ENCODE measurements at regions not wholly inside any gene's neighbourhood (a gene's known extent, or its start where the extent isn't known, plus 50 kb on each side); places are given as distances from the start of the nearest gene placed in this dataset.

DNA sequence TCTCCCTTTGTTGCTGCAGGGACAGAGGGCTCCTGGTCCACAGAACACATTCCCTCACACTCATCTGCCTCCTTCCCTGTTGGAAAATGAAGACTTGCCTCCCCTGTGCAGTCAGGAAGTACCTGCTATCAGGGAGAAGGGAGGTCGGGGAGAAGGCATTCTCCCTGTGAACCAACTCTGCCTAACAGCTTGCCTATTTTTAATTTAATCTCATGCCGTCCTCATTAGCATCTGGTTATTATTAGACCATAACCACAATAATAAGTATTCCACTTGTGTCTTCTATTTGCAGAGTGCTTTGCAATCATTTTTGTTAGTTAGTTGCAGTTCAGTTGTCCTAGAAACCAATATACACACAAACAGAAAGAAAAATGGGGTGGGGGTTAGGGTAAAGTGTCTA is 232.6 kb upstream of the SKOR2 start:
- TF ChIP-seq, protein P1, sequence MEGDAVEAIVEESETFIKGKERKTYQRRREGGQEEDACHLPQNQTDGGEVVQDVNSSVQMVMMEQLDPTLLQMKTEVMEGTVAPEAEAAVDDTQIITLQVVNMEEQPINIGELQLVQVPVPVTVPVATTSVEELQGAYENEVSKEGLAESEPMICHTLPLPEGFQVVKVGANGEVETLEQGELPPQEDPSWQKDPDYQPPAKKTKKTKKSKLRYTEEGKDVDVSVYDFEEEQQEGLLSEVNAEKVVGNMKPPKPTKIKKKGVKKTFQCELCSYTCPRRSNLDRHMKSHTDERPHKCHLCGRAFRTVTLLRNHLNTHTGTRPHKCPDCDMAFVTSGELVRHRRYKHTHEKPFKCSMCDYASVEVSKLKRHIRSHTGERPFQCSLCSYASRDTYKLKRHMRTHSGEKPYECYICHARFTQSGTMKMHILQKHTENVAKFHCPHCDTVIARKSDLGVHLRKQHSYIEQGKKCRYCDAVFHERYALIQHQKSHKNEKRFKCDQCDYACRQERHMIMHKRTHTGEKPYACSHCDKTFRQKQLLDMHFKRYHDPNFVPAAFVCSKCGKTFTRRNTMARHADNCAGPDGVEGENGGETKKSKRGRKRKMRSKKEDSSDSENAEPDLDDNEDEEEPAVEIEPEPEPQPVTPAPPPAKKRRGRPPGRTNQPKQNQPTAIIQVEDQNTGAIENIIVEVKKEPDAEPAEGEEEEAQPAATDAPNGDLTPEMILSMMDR (conservative IDR thresholded peaks at IDR 0.05; ENCODE audit: low read depth in 2 of 2), result no peak
- no peak for TF ChIP-seq POLR2AphosphoS5 (IDR thresholded peaks at IDR 0.05; ENCODE audit: low read depth)
- no peak for TF ChIP-seq EZH2phosphoT487 (IDR thresholded peaks at IDR 0.05; ENCODE audit: unreplicated experiment)
- TF ChIP-seq JUNB (IDR thresholded peaks at IDR 0.05; ENCODE audit: unreplicated experiment), result no peak
- no peak for TF ChIP-seq EZH2 (IDR thresholded peaks at IDR 0.05; ENCODE audit: low read depth, unreplicated experiment)
- TF ChIP-seq CREB1 (CRISPR knock-in tag; IDR thresholded peaks at IDR 0.05; ENCODE audit: low read depth), result no peak
